Ishikawa (cell line): ENCODE measurements at regions not wholly inside any gene's neighbourhood (a gene's known extent, or its start where the extent isn't known, plus 50 kb on each side); places are given as distances from the start of the nearest gene placed in this dataset.

Source experiments
- CEBPB ChIP-seq: IDR thresholded peaks from 2 replicates; pipeline ENCODE4 v1.6.1; 2012
- CREB1 ChIP-seq: IDR thresholded peaks from 2 replicates; pipeline ENCODE4 v1.6.1; 2012; ENCODE audit warnings: low read depth
- EGR1 ChIP-seq: IDR thresholded peaks from 2 replicates; pipeline ENCODE4 v1.6.1; 2012
- EP300 ChIP-seq: IDR thresholded peaks from 2 replicates; pipeline ENCODE4 v1.6.1; 2012; ENCODE audit warnings: borderline replicate concordance
- FOXM1 ChIP-seq: IDR thresholded peaks from 2 replicates; pipeline ENCODE4 v1.6.1; 2012; ENCODE audit warnings: low read depth, borderline replicate concordance
- NFIC ChIP-seq: IDR thresholded peaks from 2 replicates; pipeline ENCODE4 v1.6.1; 2012
- RAD21 ChIP-seq: IDR thresholded peaks from 2 replicates; pipeline ENCODE4 v1.6.1; 2012; ENCODE audit warnings: low read depth
- TAF1 ChIP-seq: IDR thresholded peaks from 2 replicates; pipeline ENCODE4 v1.6.1; 2012; ENCODE audit warnings: low read depth, mild to moderate bottlenecking
- TCF12 ChIP-seq: IDR thresholded peaks from 2 replicates; pipeline ENCODE4 v1.6.1; 2012; ENCODE audit warnings: low read depth
- TEAD4 ChIP-seq: IDR thresholded peaks from 2 replicates; pipeline ENCODE4 v1.6.1; 2012
- YY1 ChIP-seq: IDR thresholded peaks from 2 replicates; pipeline ENCODE4 v1.6.1; 2012; ENCODE audit warnings: low read depth
- ZBTB7A ChIP-seq: IDR thresholded peaks from 2 replicates; pipeline ENCODE4 v1.6.1; 2012; ENCODE audit warnings: low read depth
- TF ChIP-seq, protein P1 (sequence below): IDR thresholded peaks from 2 replicates; pipeline ENCODE4 v1.6.1; 2012; ENCODE audit warnings: low read depth, mild to moderate bottlenecking
- TF ChIP-seq, protein P2 (sequence below): IDR thresholded peaks from 2 replicates; pipeline ENCODE4 v1.6.1; 2012
- TF ChIP-seq, protein P3 (sequence below): IDR thresholded peaks from 2 replicates; pipeline ENCODE4 v1.6.1; 2012

DNA sequence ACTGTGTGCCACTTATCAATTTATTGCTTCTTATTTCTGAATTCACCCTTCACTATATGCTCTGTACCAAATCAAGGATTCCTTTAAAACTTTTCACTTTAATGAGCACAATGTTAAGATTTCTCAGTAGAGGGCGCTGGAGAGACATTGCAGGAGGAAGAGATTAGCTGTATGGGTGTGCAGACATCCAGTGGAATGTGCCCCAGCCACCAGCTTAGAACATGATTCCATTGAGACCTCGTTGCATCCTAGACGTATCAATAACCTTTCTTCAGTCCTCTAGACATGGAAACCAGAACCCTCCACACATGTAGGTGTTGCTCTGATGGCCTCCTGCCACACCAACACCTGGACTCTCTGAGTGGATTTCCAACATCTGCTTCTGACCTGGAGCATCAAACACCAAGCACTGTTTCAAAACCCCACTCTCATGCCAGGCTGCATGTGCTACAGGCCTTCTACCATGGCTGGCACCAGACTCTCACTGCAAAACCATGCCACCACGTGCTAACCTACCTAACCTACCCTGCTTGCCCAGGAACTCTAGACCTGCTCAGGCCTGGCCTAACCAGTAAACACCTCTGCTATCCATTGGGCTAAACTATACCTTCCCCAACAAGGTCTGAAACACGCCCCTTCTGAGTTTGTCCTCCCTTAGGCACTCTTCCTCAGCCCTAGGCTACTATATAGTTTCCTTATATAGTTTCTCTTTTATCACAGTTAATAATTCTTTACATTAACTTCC, 633.2 kb upstream of the PKDCC start:
- no peak for TF ChIP-seq TEAD4
- TF ChIP-seq RAD21, result peak; percentile 57

DNA sequence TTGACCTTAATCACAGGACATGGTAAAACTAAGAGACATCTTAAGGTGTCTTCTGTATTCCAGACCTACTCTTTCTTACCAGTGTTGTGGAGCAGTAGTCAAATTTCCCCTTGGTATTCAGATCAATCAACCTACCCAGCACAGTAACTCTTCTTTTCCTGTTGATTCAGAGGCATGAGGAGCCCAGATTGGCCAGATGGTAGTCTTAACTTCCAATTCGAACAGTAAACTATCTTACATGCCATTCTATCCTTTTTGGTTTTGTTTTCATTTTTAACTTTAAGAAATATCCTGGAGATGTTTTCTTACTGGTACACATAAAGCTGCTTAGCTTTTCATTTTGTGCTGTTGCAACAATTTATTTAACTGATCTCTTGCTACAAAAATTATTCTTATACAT, 630.3 kb upstream of the PKDCC start:
- TF ChIP-seq, protein P1, sequence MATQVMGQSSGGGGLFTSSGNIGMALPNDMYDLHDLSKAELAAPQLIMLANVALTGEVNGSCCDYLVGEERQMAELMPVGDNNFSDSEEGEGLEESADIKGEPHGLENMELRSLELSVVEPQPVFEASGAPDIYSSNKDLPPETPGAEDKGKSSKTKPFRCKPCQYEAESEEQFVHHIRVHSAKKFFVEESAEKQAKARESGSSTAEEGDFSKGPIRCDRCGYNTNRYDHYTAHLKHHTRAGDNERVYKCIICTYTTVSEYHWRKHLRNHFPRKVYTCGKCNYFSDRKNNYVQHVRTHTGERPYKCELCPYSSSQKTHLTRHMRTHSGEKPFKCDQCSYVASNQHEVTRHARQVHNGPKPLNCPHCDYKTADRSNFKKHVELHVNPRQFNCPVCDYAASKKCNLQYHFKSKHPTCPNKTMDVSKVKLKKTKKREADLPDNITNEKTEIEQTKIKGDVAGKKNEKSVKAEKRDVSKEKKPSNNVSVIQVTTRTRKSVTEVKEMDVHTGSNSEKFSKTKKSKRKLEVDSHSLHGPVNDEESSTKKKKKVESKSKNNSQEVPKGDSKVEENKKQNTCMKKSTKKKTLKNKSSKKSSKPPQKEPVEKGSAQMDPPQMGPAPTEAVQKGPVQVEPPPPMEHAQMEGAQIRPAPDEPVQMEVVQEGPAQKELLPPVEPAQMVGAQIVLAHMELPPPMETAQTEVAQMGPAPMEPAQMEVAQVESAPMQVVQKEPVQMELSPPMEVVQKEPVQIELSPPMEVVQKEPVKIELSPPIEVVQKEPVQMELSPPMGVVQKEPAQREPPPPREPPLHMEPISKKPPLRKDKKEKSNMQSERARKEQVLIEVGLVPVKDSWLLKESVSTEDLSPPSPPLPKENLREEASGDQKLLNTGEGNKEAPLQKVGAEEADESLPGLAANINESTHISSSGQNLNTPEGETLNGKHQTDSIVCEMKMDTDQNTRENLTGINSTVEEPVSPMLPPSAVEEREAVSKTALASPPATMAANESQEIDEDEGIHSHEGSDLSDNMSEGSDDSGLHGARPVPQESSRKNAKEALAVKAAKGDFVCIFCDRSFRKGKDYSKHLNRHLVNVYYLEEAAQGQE, result no peak
- no peak for TF ChIP-seq CREB1
- no peak for TF ChIP-seq FOXM1
- TF ChIP-seq ZBTB7A, result no peak
- TF ChIP-seq, protein P2, sequence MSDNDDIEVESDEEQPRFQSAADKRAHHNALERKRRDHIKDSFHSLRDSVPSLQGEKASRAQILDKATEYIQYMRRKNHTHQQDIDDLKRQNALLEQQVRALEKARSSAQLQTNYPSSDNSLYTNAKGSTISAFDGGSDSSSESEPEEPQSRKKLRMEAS, result no peak
- no peak for TF ChIP-seq CEBPB
- no peak for TF ChIP-seq EP300
- TF ChIP-seq, protein P3, sequence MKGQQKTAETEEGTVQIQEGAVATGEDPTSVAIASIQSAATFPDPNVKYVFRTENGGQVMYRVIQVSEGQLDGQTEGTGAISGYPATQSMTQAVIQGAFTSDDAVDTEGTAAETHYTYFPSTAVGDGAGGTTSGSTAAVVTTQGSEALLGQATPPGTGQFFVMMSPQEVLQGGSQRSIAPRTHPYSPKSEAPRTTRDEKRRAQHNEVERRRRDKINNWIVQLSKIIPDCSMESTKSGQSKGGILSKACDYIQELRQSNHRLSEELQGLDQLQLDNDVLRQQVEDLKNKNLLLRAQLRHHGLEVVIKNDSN, result no peak
- TF ChIP-seq YY1, result no peak
- no peak for TF ChIP-seq TEAD4
- no peak for TF ChIP-seq RAD21
- TF ChIP-seq TCF12, result no peak
- no peak for TF ChIP-seq TAF1
- TF ChIP-seq EGR1, result no peak
- TF ChIP-seq NFIC, result no peak

DNA sequence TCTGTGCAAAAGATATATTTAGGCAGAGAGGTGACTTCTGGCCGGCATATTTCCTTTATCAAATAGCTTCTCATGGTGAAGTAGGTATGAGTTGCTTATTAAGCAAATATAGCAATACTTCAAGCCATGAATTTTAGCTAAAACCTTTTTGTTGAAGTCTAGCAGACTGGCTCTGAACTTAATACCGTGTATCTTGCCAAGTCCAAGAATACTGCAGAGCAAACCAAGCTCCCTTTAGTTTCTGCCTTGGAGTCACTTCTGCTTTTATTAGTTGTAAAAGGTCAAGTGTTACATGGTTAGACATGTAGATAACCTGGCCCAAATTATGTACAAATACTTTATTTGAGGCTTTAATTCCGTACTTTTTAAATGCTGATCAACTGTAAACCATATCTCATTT, 627.6 kb upstream of the PKDCC start:
- TF ChIP-seq CEBPB (no peak), RAD21 (no peak), TAF1 (no peak), NFIC (no peak), ZBTB7A (no peak), YY1 (no peak), TEAD4 (no peak), FOXM1 (no peak), EP300 (no peak), CREB1 (no peak), EGR1 (no peak), TCF12 (no peak)
- TF ChIP-seq, protein P3, result no peak
- TF ChIP-seq, protein P2, result no peak
- TF ChIP-seq, protein P1, result no peak

DNA sequence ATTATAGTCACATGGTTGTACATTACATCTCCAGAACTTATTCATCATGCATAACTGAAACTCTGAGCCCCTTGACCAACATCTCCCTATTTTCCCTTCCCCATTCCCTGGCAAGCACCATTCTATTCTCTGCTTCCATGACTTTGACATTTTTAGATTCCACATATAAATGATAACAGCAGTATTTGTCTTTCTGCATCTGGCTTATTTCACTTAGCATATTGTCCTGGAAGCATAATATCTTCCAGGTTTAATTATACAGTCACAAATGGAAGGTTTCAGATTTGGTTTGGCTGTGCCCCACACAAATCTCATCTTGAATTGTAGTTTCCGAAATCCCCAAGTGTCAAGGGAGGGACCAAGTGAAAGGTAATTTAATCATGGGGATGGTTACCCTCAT, 626.9 kb upstream of the PKDCC start:
- TF ChIP-seq EP300 (no peak), TEAD4 (no peak), YY1 (no peak), EGR1 (no peak), NFIC (no peak), CEBPB (no peak), TCF12 (no peak), RAD21 (no peak), ZBTB7A (no peak), CREB1 (no peak), TAF1 (no peak), FOXM1 (no peak)
- TF ChIP-seq, protein P2, result no peak
- TF ChIP-seq, protein P1, result no peak
- TF ChIP-seq, protein P3, result no peak
